HEK293 (cell line): ENCODE measurements at regions not wholly inside any gene's neighbourhood (a gene's known extent, or its start where the extent isn't known, plus 50 kb on each side); places are given as distances from the start of the nearest gene placed in this dataset.

Experiments used
- CTCF ChIA-PET: fragments of 350-600 bp; formaldehyde crosslinking; extraction: SDS; loops from one replicate; lab custom pipeline; 2021; ENCODE audit warnings: antibody characterized with exemption; lab: Yijun Ruan, JAX
- POLR2A ChIA-PET: fragments of 300-600 bp; formaldehyde crosslinking; extraction: SDS; loops from one replicate; lab custom pipeline; 2020; ENCODE audit warnings: antibody characterized with exemption, inconsistent platforms; lab: Yijun Ruan, JAX
- H3K27ac ChIP-seq: fragments of 200-500 bp; sonication (Bioruptor generic); 2 replicates; pipeline ENCODE4 v1.5.1; 2014; ENCODE audit warnings: low read depth, low read length, control low read depth, inconsistent platforms; ENCODE audit errors: extremely low read depth
- H3K36me3 ChIP-seq, 2 experiments: fragments of 200-500 bp in 1 of 2; sonication (Bioruptor generic) in 1 of 2; 1 replicate in 1 of 2; 2 replicates in 1 of 2; pipeline ENCODE4 v1.5.1; 2014 to 2017; ENCODE audit warnings: inconsistent platforms in 2 of 2, low read length in 2 of 2; ENCODE audit not compliant: control insufficient read depth in 2 of 2, insufficient read depth in 1 of 2
- H3K4me1 ChIP-seq: fragments of 200-500 bp; sonication (Bioruptor generic); 2 replicates; pipeline ENCODE4 v1.5.1; 2014; ENCODE audit warnings: mild to moderate bottlenecking, low read length, inconsistent platforms; ENCODE audit not compliant: control insufficient read depth, insufficient read depth
- H3K4me3 ChIP-seq: 2 replicates; pipeline ENCODE4 v1.5.1; 2011; ENCODE audit warnings: low read depth, mild to moderate bottlenecking, control low read depth, low read length, moderate library complexity
- H3K9me3 ChIP-seq: fragments of 200-500 bp; sonication (Bioruptor generic); 2 replicates; pipeline ENCODE4 v1.5.1; 2014; ENCODE audit warnings: low read depth, low read length, inconsistent platforms; ENCODE audit not compliant: control insufficient read depth, insufficient read depth
- KLF16 ChIP-seq: fragments of 450-650 bp; formaldehyde crosslinking; IDR thresholded peaks from 2 replicates; pipeline ENCODE4 v1.5.1; 2017; ENCODE audit warnings: missing biosample characterization, missing genetic modification characterization
- ZNF19 ChIP-seq: fragments of 450-650 bp; formaldehyde crosslinking; IDR thresholded peaks from 2 replicates; pipeline ENCODE4; 2016; ENCODE audit warnings: missing biosample characterization, missing genetic modification characterization, low read depth
- ZNF223 ChIP-seq: fragments of 450-650 bp; formaldehyde crosslinking; IDR thresholded peaks from 2 replicates; pipeline ENCODE4 v1.5.1; 2016; ENCODE audit warnings: missing biosample characterization, missing genetic modification characterization
- ZNF501 ChIP-seq: fragments of 450-650 bp; formaldehyde crosslinking; IDR thresholded peaks from 2 replicates; pipeline ENCODE4 v1.5.1; 2016; ENCODE audit warnings: missing biosample characterization, missing genetic modification characterization
- ZNF514 ChIP-seq: fragments of 450-650 bp; formaldehyde crosslinking; IDR thresholded peaks from 2 replicates; pipeline ENCODE4 v1.5.1; 2016; ENCODE audit warnings: missing biosample characterization, missing genetic modification characterization
- ZNF600 ChIP-seq: fragments of 450-650 bp; formaldehyde crosslinking; IDR thresholded peaks from 2 replicates; pipeline ENCODE4 v1.5.1; 2016; ENCODE audit warnings: missing biosample characterization, missing genetic modification characterization
- ZNF664 ChIP-seq: fragments of 450-650 bp; formaldehyde crosslinking; IDR thresholded peaks from 2 replicates; pipeline ENCODE4 v1.5.1; 2016; ENCODE audit warnings: missing biosample characterization, missing genetic modification characterization
- ZNF670 ChIP-seq: fragments of 450-650 bp; formaldehyde crosslinking; IDR thresholded peaks from 2 replicates; pipeline ENCODE4 v1.5.1; 2016; ENCODE audit warnings: missing biosample characterization, missing genetic modification characterization, low read depth
- ZNF747 ChIP-seq: fragments of 450-650 bp; formaldehyde crosslinking; IDR thresholded peaks from 2 replicates; pipeline ENCODE4 v1.5.1; 2016; ENCODE audit warnings: missing biosample characterization, missing genetic modification characterization
- ZNF76 ChIP-seq: fragments of 450-650 bp; formaldehyde crosslinking; IDR thresholded peaks from 2 replicates; pipeline ENCODE4; 2016; ENCODE audit warnings: low read depth, missing biosample characterization, missing genetic modification characterization, borderline replicate concordance
- ZSCAN16 ChIP-seq: fragments of 450-650 bp; formaldehyde crosslinking; IDR thresholded peaks from 2 replicates; pipeline ENCODE4 v1.5.1; 2016; ENCODE audit warnings: missing biosample characterization, missing genetic modification characterization
- TF ChIP-seq, protein P1 (sequence below): fragments of 450-650 bp; formaldehyde crosslinking; IDR thresholded peaks from 2 replicates; pipeline ENCODE4 v1.5.1; 2016; ENCODE audit warnings: missing biosample characterization, missing genetic modification characterization
- TF ChIP-seq, protein P2 (sequence below): fragments of 450-650 bp; formaldehyde crosslinking; IDR thresholded peaks from 2 replicates; pipeline ENCODE4 v1.5.1; 2016; ENCODE audit warnings: missing biosample characterization, missing genetic modification characterization
- TF ChIP-seq, protein P3 (sequence below): fragments of 450-650 bp; formaldehyde crosslinking; IDR thresholded peaks from 2 replicates; pipeline ENCODE4 v1.5.1; 2016; ENCODE audit warnings: missing biosample characterization, missing genetic modification characterization
- TF ChIP-seq, protein P4 (sequence below): fragments of 450-650 bp; formaldehyde crosslinking; IDR thresholded peaks from 2 replicates; pipeline ENCODE4 v1.5.1; 2016; ENCODE audit warnings: missing biosample characterization, missing genetic modification characterization

DNA sequence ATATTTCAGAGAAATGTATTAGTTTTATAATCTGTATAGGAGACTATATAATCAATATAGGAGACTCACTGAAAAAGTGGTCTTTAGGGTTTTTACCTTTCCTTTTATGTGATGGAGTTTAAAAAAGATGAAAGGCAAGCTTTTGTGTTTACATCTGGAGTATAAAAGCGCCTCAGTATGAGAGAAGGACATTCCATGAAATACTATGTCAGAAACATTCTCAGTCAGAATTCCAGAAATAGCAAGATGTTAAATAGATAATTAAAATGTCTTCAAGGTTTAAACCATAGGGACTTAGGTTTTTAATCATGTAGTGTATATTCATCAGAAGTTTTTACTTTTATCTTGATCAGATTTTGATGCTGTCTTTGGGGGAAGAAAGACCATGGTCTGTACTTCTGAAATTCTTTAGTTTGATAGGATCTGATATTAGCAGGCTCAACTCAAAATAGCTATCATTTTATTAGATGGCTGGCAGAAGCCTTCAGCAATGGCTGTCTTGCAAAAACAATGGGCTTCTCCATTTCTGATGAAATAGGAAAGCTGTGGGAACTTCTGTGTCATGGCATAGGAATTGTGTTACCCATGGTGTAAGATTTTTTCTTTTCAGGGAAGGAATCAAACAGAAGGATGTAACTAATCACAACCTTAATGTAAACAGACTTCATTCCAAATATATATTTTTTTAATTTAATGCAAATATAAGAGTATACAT, 209.6 kb upstream of the PLSCR5 start:
- no peak for TF ChIP-seq KLF16
- H3K4me1 ChIP-seq: no peaks in the 10 kb centered on the region
- no peaks in the 10 kb centered on the region for H3K36me3 ChIP-seq
- H3K9me3 ChIP-seq: no peaks in the 10 kb centered on the region
- ChIA-PET CTCF (no interaction called here), POLR2A (no interaction called here)
- no peak overlapping the region for H3K4me3 ChIP-seq
- H3K27ac ChIP-seq: no peak overlapping the region

DNA sequence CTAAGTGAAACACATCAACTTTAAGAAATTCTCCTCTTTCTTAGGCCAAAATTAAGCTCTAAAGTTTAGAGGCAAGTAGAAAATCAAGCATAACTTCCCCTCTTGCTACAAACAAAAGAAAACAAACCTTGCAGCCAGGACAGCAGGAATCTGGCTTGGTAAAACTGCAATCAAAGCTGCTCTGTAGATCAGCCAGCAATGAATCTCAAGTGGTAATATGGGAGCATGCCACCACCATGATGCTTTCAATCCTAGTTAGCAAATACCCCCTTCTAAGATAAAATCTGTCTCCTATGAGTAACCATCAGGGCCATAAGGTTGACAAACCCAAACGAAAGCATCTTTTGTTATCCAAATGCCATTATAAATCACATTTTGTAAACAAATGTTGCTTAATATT, 208.3 kb upstream of the PLSCR5 start:
- H3K4me3 ChIP-seq: no peak overlapping the region
- ChIA-PET CTCF (interaction anchor here (0.7 kb wide), 1 partner anchor 181 kb away, joined by 3 read pairs; no protein-coding TSS in a partner anchor), POLR2A (no interaction called here)
- H3K27ac ChIP-seq: no peak overlapping the region
- H3K36me3 ChIP-seq: no peaks in the 10 kb centered on the region
- TF ChIP-seq ZNF19 (tag by site-specific recombination): no peak
- no peak for TF ChIP-seq ZNF600 (tag by site-specific recombination)
- TF ChIP-seq, protein P1, sequence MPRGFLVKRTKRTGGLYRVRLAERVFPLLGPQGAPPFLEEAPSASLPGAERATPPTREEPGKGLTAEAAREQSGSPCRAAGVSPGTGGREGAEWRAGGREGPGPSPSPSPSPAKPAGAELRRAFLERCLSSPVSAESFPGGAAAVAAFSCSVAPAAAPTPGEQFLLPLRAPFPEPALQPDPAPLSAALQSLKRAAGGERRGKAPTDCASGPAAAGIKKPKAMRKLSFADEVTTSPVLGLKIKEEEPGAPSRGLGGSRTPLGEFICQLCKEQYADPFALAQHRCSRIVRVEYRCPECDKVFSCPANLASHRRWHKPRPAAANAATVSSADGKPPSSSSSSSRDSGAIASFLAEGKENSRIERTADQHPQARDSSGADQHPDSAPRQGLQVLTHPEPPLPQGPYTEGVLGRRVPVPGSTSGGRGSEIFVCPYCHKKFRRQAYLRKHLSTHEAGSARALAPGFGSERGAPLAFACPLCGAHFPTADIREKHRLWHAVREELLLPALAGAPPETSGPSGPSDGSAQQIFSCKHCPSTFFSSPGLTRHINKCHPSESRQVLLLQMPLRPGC (tag by site-specific recombination): no peak
- TF ChIP-seq, protein P2, sequence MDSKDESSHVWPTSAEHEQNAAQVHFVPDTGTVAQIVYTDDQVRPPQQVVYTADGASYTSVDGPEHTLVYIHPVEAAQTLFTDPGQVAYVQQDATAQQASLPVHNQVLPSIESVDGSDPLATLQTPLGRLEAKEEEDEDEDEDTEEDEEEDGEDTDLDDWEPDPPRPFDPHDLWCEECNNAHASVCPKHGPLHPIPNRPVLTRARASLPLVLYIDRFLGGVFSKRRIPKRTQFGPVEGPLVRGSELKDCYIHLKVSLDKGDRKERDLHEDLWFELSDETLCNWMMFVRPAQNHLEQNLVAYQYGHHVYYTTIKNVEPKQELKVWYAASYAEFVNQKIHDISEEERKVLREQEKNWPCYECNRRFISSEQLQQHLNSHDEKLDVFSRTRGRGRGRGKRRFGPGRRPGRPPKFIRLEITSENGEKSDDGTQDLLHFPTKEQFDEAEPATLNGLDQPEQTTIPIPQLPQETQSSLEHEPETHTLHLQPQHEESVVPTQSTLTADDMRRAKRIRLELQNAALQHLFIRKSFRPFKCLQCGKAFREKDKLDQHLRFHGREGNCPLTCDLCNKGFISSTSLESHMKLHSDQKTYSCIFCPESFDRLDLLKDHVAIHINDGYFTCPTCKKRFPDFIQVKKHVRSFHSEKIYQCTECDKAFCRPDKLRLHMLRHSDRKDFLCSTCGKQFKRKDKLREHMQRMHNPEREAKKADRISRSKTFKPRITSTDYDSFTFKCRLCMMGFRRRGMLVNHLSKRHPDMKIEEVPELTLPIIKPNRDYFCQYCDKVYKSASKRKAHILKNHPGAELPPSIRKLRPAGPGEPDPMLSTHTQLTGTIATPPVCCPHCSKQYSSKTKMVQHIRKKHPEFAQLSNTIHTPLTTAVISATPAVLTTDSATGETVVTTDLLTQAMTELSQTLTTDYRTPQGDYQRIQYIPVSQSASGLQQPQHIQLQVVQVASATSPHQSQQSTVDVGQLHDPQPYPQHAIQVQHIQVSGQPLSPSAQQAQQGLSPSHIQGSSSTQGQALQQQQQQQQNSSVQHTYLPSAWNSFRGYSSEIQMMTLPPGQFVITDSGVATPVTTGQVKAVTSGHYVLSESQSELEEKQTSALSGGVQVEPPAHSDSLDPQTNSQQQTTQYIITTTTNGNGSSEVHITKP: no peak
- TF ChIP-seq ZNF223 (tag by site-specific recombination): no peak
- no peak for TF ChIP-seq ZNF501 (tag by site-specific recombination)
- TF ChIP-seq, protein P3, sequence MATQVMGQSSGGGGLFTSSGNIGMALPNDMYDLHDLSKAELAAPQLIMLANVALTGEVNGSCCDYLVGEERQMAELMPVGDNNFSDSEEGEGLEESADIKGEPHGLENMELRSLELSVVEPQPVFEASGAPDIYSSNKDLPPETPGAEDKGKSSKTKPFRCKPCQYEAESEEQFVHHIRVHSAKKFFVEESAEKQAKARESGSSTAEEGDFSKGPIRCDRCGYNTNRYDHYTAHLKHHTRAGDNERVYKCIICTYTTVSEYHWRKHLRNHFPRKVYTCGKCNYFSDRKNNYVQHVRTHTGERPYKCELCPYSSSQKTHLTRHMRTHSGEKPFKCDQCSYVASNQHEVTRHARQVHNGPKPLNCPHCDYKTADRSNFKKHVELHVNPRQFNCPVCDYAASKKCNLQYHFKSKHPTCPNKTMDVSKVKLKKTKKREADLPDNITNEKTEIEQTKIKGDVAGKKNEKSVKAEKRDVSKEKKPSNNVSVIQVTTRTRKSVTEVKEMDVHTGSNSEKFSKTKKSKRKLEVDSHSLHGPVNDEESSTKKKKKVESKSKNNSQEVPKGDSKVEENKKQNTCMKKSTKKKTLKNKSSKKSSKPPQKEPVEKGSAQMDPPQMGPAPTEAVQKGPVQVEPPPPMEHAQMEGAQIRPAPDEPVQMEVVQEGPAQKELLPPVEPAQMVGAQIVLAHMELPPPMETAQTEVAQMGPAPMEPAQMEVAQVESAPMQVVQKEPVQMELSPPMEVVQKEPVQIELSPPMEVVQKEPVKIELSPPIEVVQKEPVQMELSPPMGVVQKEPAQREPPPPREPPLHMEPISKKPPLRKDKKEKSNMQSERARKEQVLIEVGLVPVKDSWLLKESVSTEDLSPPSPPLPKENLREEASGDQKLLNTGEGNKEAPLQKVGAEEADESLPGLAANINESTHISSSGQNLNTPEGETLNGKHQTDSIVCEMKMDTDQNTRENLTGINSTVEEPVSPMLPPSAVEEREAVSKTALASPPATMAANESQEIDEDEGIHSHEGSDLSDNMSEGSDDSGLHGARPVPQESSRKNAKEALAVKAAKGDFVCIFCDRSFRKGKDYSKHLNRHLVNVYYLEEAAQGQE (tag by site-specific recombination): no peak
- no peak for TF ChIP-seq ZNF514 (tag by site-specific recombination)
- no peak for TF ChIP-seq ZNF664
- TF ChIP-seq ZNF76 (tag by site-specific recombination): no peak
- TF ChIP-seq ZSCAN16 (tag by site-specific recombination): no peak
- TF ChIP-seq, protein P4, sequence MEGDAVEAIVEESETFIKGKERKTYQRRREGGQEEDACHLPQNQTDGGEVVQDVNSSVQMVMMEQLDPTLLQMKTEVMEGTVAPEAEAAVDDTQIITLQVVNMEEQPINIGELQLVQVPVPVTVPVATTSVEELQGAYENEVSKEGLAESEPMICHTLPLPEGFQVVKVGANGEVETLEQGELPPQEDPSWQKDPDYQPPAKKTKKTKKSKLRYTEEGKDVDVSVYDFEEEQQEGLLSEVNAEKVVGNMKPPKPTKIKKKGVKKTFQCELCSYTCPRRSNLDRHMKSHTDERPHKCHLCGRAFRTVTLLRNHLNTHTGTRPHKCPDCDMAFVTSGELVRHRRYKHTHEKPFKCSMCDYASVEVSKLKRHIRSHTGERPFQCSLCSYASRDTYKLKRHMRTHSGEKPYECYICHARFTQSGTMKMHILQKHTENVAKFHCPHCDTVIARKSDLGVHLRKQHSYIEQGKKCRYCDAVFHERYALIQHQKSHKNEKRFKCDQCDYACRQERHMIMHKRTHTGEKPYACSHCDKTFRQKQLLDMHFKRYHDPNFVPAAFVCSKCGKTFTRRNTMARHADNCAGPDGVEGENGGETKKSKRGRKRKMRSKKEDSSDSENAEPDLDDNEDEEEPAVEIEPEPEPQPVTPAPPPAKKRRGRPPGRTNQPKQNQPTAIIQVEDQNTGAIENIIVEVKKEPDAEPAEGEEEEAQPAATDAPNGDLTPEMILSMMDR (tag by site-specific recombination): no peak
- TF ChIP-seq ZNF670 (tag by site-specific recombination): no peak
- no peak for TF ChIP-seq ZNF747 (tag by site-specific recombination)
- TF ChIP-seq, all 188 proteins: peak for 0
- H3K4me1 ChIP-seq: no peaks in the 10 kb centered on the region
- no peaks in the 10 kb centered on the region for H3K9me3 ChIP-seq
